SK-N-SH (cell line): ENCODE measurements at regions not wholly inside any gene's neighbourhood (a gene's known extent, or its start where the extent isn't known, plus 50 kb on each side); places are given as distances from the start of the nearest gene placed in this dataset.

ENCODE experiments used
- CTCF ChIA-PET: fragments of 300-600, 350-600 bp; formaldehyde crosslinking; extraction: SDS; loops from one replicate; lab custom pipeline; 2021; lab: Yijun Ruan, JAX
- POLR2A ChIA-PET: fragments of 350-600 bp; sonication (Branson Sonifier 250); formaldehyde crosslinking; extraction: SDS; loops from one replicate; lab custom pipeline; 2020; ENCODE audit warnings: antibody characterized with exemption, inconsistent platforms; lab: Yijun Ruan, JAX
- DNase-seq: peaks from one replicate; pipeline ENCODE4 v3.0.0; 2012
- H2AFZ ChIP-seq: fragments of 200-600 bp; sonication (generic); 2 replicates; pipeline ENCODE4 v1.8.1; 2016; ENCODE audit warnings: antibody characterized with exemption, mild to moderate bottlenecking, low read depth
- H3F3A ChIP-seq: fragments of 200-600 bp; sonication (generic); replicated peaks from 2 replicates; pipeline ENCODE3; 2016; ENCODE audit warnings: antibody characterized with exemption, mild to moderate bottlenecking; ENCODE audit not compliant: insufficient read depth
- H3K27ac ChIP-seq, 2 experiments: fragments of 200-500 bp in 1 of 2; fragments of 200-600 bp in 1 of 2; sonication (Bioruptor generic) in 1 of 2; sonication (generic), shearing (Covaris generic) in 1 of 2; 2 replicates each; pipeline versions ENCODE4 v1.5.1 to v1.6.1; 2014 to 2016; ENCODE audit warnings: low read depth in 2 of 2, inconsistent platforms in 1 of 2, low read length in 1 of 2, mild to moderate bottlenecking in 1 of 2, mixed read lengths in 1 of 2
- H3K27me3 ChIP-seq: fragments of 200-600 bp; sonication (generic), shearing (Covaris generic); 2 replicates; pipeline ENCODE4 v1.6.1; 2016; ENCODE audit warnings: mixed run types; ENCODE audit not compliant: insufficient read depth
- H3K36me3 ChIP-seq, 2 experiments: fragments of 200-500 bp in 1 of 2; fragments of 200-600 bp in 1 of 2; sonication (Bioruptor generic) in 1 of 2; sonication (generic) in 1 of 2; replicated peaks in 1 of 2; 2 replicates each; pipeline versions ENCODE3 to v1.5.1; 2014 to 2016; ENCODE audit warnings: low read length in 1 of 2, mild to moderate bottlenecking in 1 of 2; ENCODE audit not compliant: insufficient read depth in 2 of 2, control insufficient read depth in 1 of 2
- H3K4me1 ChIP-seq, 2 experiments: fragments of 200-500 bp in 1 of 2; fragments of 200-600 bp in 1 of 2; sonication (Bioruptor generic) in 1 of 2; sonication (generic), shearing (Covaris generic) in 1 of 2; 2 replicates each; pipeline versions ENCODE4 v1.5.1 to v1.6.1; 2014 to 2016; ENCODE audit warnings: low read depth in 1 of 2, low read length in 1 of 2, mixed run types in 1 of 2; ENCODE audit not compliant: insufficient read depth in 2 of 2, control insufficient read depth in 1 of 2
- H3K4me2 ChIP-seq: fragments of 200-600 bp; sonication (generic), shearing (Covaris generic); 2 replicates; pipeline ENCODE4 v1.6.1; 2017; ENCODE audit warnings: mixed run types
- H3K4me3 ChIP-seq, 2 experiments: fragments of 200-500 bp in 1 of 2; fragments of 200-600 bp in 1 of 2; sonication (Bioruptor generic) in 1 of 2; sonication (generic), shearing (Covaris generic) in 1 of 2; 2 replicates each; pipeline versions ENCODE4 v1.5.1 to v1.8.1; 2014 to 2016; ENCODE audit warnings: low read depth in 2 of 2, inconsistent platforms in 1 of 2, low read length in 1 of 2, mild to moderate bottlenecking in 1 of 2, mixed read lengths in 1 of 2, moderate library complexity in 1 of 2
- H3K79me2 ChIP-seq: fragments of 200-600 bp; sonication (generic); 2 replicates; pipeline ENCODE4 v1.8.1; 2017; ENCODE audit warnings: mild to moderate bottlenecking; ENCODE audit not compliant: insufficient read depth
- H3K9ac ChIP-seq: fragments of 200-600 bp; sonication (generic); 2 replicates; pipeline ENCODE4 v1.6.1; 2017; ENCODE audit warnings: mixed run types
- H3K9me2 ChIP-seq: fragments of 200-600 bp; sonication (generic); 2 replicates; pipeline ENCODE4 v1.6.1; 2017; ENCODE audit warnings: mixed run types
- H3K9me3 ChIP-seq: fragments of 200-600 bp; sonication (generic); 2 replicates; pipeline ENCODE4 v1.6.1; 2017; ENCODE audit warnings: mixed run types, mild to moderate bottlenecking, moderate library complexity
- H4K20me1 ChIP-seq: fragments of 200-600 bp; sonication (generic); 2 replicates; pipeline ENCODE4 v1.6.1; 2017; ENCODE audit warnings: mild to moderate bottlenecking, mixed run types; ENCODE audit not compliant: insufficient read depth
- CHD2 ChIP-seq: fragments of 150-350 bp; IDR thresholded peaks from 2 replicates; pipeline ENCODE4 v1.6.1; 2018; ENCODE audit warnings: low read length; ENCODE audit not compliant: partially characterized antibody
- ELF1 ChIP-seq: IDR thresholded peaks from 2 replicates; pipeline ENCODE4 v1.4.0; 2012
- EZH2phosphoT487 ChIP-seq: fragments of 200-600 bp; sonication (generic); IDR thresholded peaks from 2 replicates; pipeline ENCODE4 v1.6.1; 2017; ENCODE audit warnings: low read depth, mixed run types, mild to moderate bottlenecking, antibody characterized with exemption, moderate library complexity, borderline replicate concordance
- FOXM1 ChIP-seq: IDR thresholded peaks from 2 replicates; pipeline ENCODE4 v1.4.0; 2012; ENCODE audit warnings: low read depth, mild to moderate bottlenecking
- GATA2 ChIP-seq: sonication (generic); formaldehyde crosslinking; IDR thresholded peaks from 2 replicates; pipeline ENCODE4 v1.5.0; 2020; ENCODE audit warnings: mild to moderate bottlenecking, missing genetic modification reagents
- MEF2A ChIP-seq: IDR thresholded peaks from 2 replicates; pipeline ENCODE4 v1.4.0; 2012; ENCODE audit warnings: low read depth, borderline replicate concordance
- MXI1 ChIP-seq: IDR thresholded peaks from 2 replicates; pipeline ENCODE4 v1.6.1; 2012; ENCODE audit warnings: mild to moderate bottlenecking, low read depth, low read length, improper control_type of control experiment
- POLR2AphosphoS5 ChIP-seq: IDR thresholded peaks from 2 replicates; pipeline ENCODE4 v1.6.1; 2012; ENCODE audit warnings: low read depth, low read length
- RFX5 ChIP-seq: IDR thresholded peaks from 2 replicates; pipeline ENCODE4 v1.6.1; 2012; ENCODE audit warnings: mild to moderate bottlenecking, improper control_type of control experiment, low read length
- RXRA ChIP-seq: IDR thresholded peaks from 2 replicates; pipeline ENCODE4 v1.4.0; 2012; ENCODE audit warnings: low read depth, mild to moderate bottlenecking, borderline replicate concordance
- SMC3 ChIP-seq: IDR thresholded peaks from 2 replicates; pipeline ENCODE4 v1.6.1; 2012; ENCODE audit warnings: low read depth, low read length, improper control_type of control experiment
- WGBS: methylation state at CpG from one replicate; pipeline ENCODE4 v1.1.6; 2017; ENCODE audit warnings: low lambda C conversion rate; 5-methylcytosine and 5-hydroxymethylcytosine counted together
- TF ChIP-seq, protein P1 (sequence below): IDR thresholded peaks from 2 replicates; pipeline ENCODE4 v1.4.0; 2012; ENCODE audit warnings: low read depth, borderline replicate concordance
- TF ChIP-seq, protein P2 (sequence below): IDR thresholded peaks from 2 replicates; pipeline ENCODE4 v1.4.0; 2012; ENCODE audit warnings: low read depth

DNA sequence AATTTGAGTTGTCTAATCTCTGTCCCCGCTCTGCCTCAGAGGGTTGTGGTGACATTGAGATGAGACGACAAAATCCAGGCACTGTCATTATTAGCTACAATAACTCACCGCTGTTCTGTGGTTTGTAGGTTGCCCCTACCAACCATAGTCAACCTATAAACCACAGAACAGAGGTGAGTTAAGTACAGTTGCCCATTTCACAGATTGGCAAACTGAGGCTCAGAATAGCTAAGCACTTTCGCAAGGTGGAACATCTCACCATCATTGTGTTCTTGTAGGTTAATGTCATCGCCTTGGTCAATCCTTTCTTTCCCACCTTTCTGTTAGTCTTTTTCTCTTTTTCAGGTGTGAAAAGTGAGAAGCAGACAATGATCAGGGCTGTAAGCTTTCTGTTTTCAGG lies 63.4 kb upstream of the LHX5 start (continued):
- TF ChIP-seq EZH2phosphoT487 (no peak), MEF2A (no peak), CHD2 (no peak), FOXM1 (no peak), RXRA (no peak)
- TF ChIP-seq, protein P1, sequence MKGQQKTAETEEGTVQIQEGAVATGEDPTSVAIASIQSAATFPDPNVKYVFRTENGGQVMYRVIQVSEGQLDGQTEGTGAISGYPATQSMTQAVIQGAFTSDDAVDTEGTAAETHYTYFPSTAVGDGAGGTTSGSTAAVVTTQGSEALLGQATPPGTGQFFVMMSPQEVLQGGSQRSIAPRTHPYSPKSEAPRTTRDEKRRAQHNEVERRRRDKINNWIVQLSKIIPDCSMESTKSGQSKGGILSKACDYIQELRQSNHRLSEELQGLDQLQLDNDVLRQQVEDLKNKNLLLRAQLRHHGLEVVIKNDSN: no peak

DNA sequence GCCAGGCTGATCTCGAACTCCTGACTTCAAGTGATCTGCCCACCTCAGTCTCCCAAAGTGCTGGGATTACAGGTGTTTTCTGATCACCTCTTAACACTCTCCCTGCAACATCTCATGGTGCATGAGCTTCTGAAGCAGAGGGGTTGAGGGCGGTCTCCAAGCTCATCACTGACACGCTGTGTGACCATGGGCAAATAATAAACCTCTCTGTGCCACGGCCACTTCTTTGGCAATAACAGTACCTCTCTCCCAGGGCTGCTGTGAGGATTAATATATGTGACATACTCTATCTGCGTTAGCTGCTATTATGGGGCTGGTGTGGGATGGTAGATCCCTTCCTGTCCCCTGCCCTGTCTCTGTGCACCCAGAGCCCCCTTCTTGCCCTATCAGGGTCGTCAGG lies 62.9 kb upstream of the LHX5 start:
- ChIA-PET POLR2A (no interaction called here), CTCF (no interaction called here)
- WGBS: 25% methylated on average over 6 of the region's 6 CpGs
- H3K4me2 ChIP-seq: no peak overlapping the region
- no peak overlapping the region for H3K9ac ChIP-seq
- H3K79me2 ChIP-seq: no peaks in the 10 kb centered on the region
- no peak overlapping the region for H2AFZ ChIP-seq
- no peak for DNase-seq
- H3K4me1 ChIP-seq: no peaks in the 10 kb centered on the region
- H3K4me3 ChIP-seq: no peak overlapping the region
- H3K27me3 ChIP-seq: peaks cover 8% of the 10 kb centered on the region
- TF ChIP-seq SMC3 (no peak), RFX5 (no peak), MXI1 (no peak)
- no peaks in the 10 kb centered on the region for H3F3A ChIP-seq
- H4K20me1 ChIP-seq: no peaks in the 10 kb centered on the region
- H3K9me2 ChIP-seq: no peaks in the 10 kb centered on the region
- H3K27ac ChIP-seq: no peak overlapping the region
- no peaks in the 10 kb centered on the region for H3K9me3 ChIP-seq
- H3K36me3 ChIP-seq: no peaks in the 10 kb centered on the region

DNA sequence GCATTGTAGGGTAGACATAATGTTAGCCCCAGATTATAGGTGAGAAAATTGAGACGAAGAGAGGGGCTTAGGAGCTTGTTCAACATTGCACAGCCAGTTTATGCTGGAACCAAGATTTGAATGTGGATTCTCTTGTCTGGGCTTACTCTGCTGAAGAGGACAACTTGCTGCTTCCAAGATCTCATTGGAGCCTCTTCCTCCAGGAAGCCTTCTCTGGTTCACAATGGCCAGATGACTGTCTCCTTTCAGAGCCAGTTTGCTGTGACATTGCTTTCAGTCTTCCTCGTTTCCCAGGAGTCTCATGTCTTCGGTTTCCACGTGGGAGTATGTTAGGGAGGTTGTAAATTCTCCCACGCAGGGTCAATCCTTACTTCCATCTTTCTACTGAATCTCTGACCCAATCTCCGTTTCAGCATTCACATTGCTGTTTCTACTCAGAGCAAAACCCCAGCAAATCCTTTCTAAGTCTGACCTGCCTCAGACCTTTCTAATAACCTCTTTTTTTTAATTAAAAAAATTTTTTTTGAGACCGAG lies 62.2 kb upstream of the LHX5 start:
- Histone ChIP-seq H4K20me1 (no peaks in the 10 kb centered on the region), H3K9me2 (no peaks in the 10 kb centered on the region), H3K27me3 (peaks cover 8% of the 10 kb centered on the region), H3K36me3 (no peaks in the 10 kb centered on the region), H3K27ac (no peak overlapping the region), H3K79me2 (no peaks in the 10 kb centered on the region), H3K4me2 (no peak overlapping the region), H3K4me1 (peaks cover 0 to 3% of the 10 kb centered on the region in 2 experiments; a peak in 1 of 4 replicates), H3K9me3 (no peaks in the 10 kb centered on the region), H2AFZ (no peak overlapping the region), H3K9ac (no peak overlapping the region), H3F3A (no peaks in the 10 kb centered on the region), H3K4me3 (no peak overlapping the region)
- no peak for TF ChIP-seq ELF1
- TF ChIP-seq MEF2A: no peak
- TF ChIP-seq GATA2: no peak
- TF ChIP-seq POLR2AphosphoS5: no peak
- TF ChIP-seq, protein P2, sequence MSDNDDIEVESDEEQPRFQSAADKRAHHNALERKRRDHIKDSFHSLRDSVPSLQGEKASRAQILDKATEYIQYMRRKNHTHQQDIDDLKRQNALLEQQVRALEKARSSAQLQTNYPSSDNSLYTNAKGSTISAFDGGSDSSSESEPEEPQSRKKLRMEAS: no peak
- 5% methylated on average over 7 of the region's 7 CpGs for WGBS
- ChIA-PET CTCF (no interaction called here), POLR2A (no interaction called here)
- DNase-seq: no peak
